ENCODE measurements at regions not wholly inside any gene's neighbourhood (a gene's known extent, or its start where the extent isn't known, plus 50 kb on each side); places are given as distances from the start of the nearest gene placed in this dataset.

DNA sequence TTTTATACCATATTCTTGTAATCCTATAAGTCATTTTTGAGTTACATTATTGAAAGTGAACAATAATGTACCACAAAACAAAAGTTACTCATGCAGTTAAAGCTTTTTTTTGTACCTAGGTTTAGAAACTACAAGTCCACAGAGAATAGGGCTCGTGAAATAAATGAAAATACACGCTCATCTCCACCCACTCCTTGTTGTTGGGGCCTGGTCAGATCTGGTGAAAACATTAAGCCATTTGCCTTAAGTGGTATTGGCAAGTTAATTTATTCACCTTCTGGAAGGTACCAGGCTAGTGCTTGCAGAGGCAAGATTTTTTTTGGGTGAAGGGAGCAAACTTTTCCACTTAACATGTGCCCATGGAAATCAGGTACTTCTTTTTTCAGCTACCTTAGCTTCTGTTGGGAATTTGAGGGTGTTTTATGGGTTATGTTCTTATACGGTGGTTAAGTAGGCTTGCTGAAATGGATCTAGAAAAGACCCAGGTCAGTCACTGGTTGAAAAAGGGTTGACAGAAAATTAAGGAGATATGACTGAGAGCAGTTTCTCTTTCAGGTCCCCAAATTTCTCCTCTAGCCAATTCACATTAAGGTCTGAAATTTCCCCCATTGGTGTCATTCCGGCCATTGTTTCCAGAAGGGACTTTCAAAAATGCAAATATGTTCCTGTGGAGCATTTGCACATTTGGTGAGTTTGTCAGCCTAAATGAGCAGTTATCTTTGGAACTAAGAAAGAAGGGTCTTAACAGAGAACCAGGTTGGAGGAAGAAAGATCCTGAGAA, 143.3 kb downstream of the KCNRG start:
- Histone ChIP-seq H3K4me1 (ENCODE audit: insufficient read depth, low read length) (peaks cover 6% of the 10 kb centered on the region; the same call in 1 of the 2 replicates), H3K27me3 (ENCODE audit: insufficient read depth, low read length) (no peaks in the 10 kb centered on the region), H2AFZ (ENCODE audit: low read length) (no peak overlapping the region), H4K5ac (ENCODE audit: insufficient read length, low read depth, low read length) (no peak overlapping the region), H3K56ac (ENCODE audit: insufficient read length, low read depth, low read length) (no peak overlapping the region), H4K20me1 (ENCODE audit: control insufficient read depth, insufficient read depth, insufficient read length) (no peaks in the 10 kb centered on the region), H3K4ac (ENCODE audit: low read depth, low read length) (no peak overlapping the region), H2BK15ac (ENCODE audit: low read depth, low read length) (no peak overlapping the region), H3K79me1 (ENCODE audit: insufficient read depth, low read depth, low read length, poor library complexity, severe bottlenecking) (no peaks in the 10 kb centered on the region), H2BK5ac (ENCODE audit: insufficient read length, low read length) (no peak overlapping the region), H2BK12ac (ENCODE audit: insufficient read length, low read depth, low read length) (no peak overlapping the region), H2BK20ac (ENCODE audit: low read depth, low read length, poor library complexity, severe bottlenecking) (no peak overlapping the region), H3K9me3 (ENCODE audit: control insufficient read depth, low read depth, low read length) (no peaks in the 10 kb centered on the region), H3K23me2 (ENCODE audit: insufficient read length, low read depth, low read length, poor library complexity, severe bottlenecking) (no peaks in the 10 kb centered on the region), H3K27ac (ENCODE audit: insufficient read length, low read depth, low read length) (no peak overlapping the region), H2AK5ac (ENCODE audit: insufficient read length, low read length) (no peak overlapping the region), H3K14ac (ENCODE audit: insufficient read depth, low read length) (no peak overlapping the region), H2BK120ac (ENCODE audit: low read depth, low read length, poor library complexity, severe bottlenecking) (no peak overlapping the region), H3K4me2 (ENCODE audit: insufficient read depth, insufficient read length, low read length) (no peak overlapping the region), H3K23ac (ENCODE audit: insufficient read length, low read depth, low read length) (no peak overlapping the region), H4K8ac (replicated peaks; ENCODE audit: insufficient read length, low read depth, low read length) (no peak overlapping the region), H4K91ac (ENCODE audit: insufficient read length, low read depth, low read length) (no peak overlapping the region), H3T11ph (ENCODE audit: low read length) (no peak overlapping the region), H3K18ac (ENCODE audit: insufficient read length, low read depth, low read length) (no peak overlapping the region), H3K79me2 (ENCODE audit: insufficient read depth, low read length) (no peaks in the 10 kb centered on the region), H3K9ac (ENCODE audit: extremely low read depth, insufficient read length, low read length) (no peak overlapping the region)
- peaks cover 15 to 21% of the 10 kb centered on the region in 2 experiments for H3K4me1 Mint-ChIP-seq
- no peak overlapping the region for H3K27ac Mint-ChIP-seq
- no peak for DNase-seq
- no CpG with 5 or more reads among the region's 4 CpGs for WGBS (ENCODE audit: extremely low coverage, insufficient read length, low lambda C conversion rate)
- no peak for TF ChIP-seq CTCF (conservative IDR thresholded peaks at IDR 0.05)
- H3K36me3 Mint-ChIP-seq (ENCODE audit: insufficient read depth in 1 of 3, low read depth in 3 of 3) = no peaks in the 10 kb centered on the region
- H3K27me3 Mint-ChIP-seq (ENCODE audit: low read depth) = peaks cover 4% of the 10 kb centered on the region; the same call in 1 of the 2 replicates
- no peaks in the 10 kb centered on the region for H3K9me3 Mint-ChIP-seq
- no peak overlapping the region for H3K4me3 Mint-ChIP-seq

All from H9 (cell line).